ENCODE measurements at regions not wholly inside any gene's neighbourhood (a gene's known extent, or its start where the extent isn't known, plus 50 kb on each side); places are given as distances from the start of the nearest gene placed in this dataset.
"Not testable (repeated sequence)": the region's sequence is repeated elsewhere in the genome, so short reads cannot be mapped to it uniquely, and the experiment has no call there.

- Histone ChIP-seq H3K79me2 (no peaks in the 10 kb centered on the region), H2AFZ (no peak overlapping the region), H3K4me2 (ENCODE audit: low read length) (no peak overlapping the region), H3K9me3 (ENCODE audit: control insufficient read depth, low read length) (no peaks in the 10 kb centered on the region), H3K36me3 (ENCODE audit: control insufficient read depth, insufficient read depth, low read length) (no peaks in the 10 kb centered on the region), H3K27me3 (ENCODE audit: control insufficient read depth, insufficient read depth, low read length) (no peaks in the 10 kb centered on the region), H3K27ac (no peak overlapping the region), H3K4me1 (peaks cover 2% of the 10 kb centered on the region), H3K9ac (no peak overlapping the region), H3K4me3 (ENCODE audit: low read depth, low read length) (no peak overlapping the region)
- TF ChIP-seq CTCF (IDR thresholded peaks at IDR 0.05), result no peak
Measured at GRCh38 chr3:125695688-125696087, 100.4 kb upstream of the OSBPL11 start.

- not testable (repeated sequence) for H3K79me2 ChIP-seq; H3K4me1 ChIP-seq; H2AFZ ChIP-seq; H3K4me2 ChIP-seq (ENCODE audit: low read length); H3K27me3 ChIP-seq (ENCODE audit: control insufficient read depth, insufficient read depth, low read length); H3K9ac ChIP-seq; H3K27ac ChIP-seq; H3K36me3 ChIP-seq (ENCODE audit: control insufficient read depth, insufficient read depth, low read length); H3K4me3 ChIP-seq (ENCODE audit: low read depth, low read length); H3K9me3 ChIP-seq (ENCODE audit: control insufficient read depth, low read length)
Measured at GRCh38 chr3:125697126-125697525, 101.8 kb upstream of the OSBPL11 start.

GRCh38 chr3:125697979-125698640 is 102.8 kb upstream of the OSBPL11 start:
- peak overlapping the region; percentile 33 for H2AFZ ChIP-seq
- H3K4me3 ChIP-seq (ENCODE audit: low read depth, low read length); H3K79me2 ChIP-seq; H3K4me2 ChIP-seq (ENCODE audit: low read length); H3K27me3 ChIP-seq (ENCODE audit: control insufficient read depth, insufficient read depth, low read length); H3K36me3 ChIP-seq (ENCODE audit: control insufficient read depth, insufficient read depth, low read length); H3K9me3 ChIP-seq (ENCODE audit: control insufficient read depth, low read length); H3K9ac ChIP-seq; H3K4me1 ChIP-seq; H3K27ac ChIP-seq: not testable (repeated sequence)

- Histone ChIP-seq H3K36me3 (ENCODE audit: control insufficient read depth, insufficient read depth, low read length) (no peaks in the 10 kb centered on the region), H3K27me3 (ENCODE audit: control insufficient read depth, insufficient read depth, low read length) (no peaks in the 10 kb centered on the region), H3K9ac (no peak overlapping the region), H3K9me3 (ENCODE audit: control insufficient read depth, low read length) (no peaks in the 10 kb centered on the region), H3K4me2 (ENCODE audit: low read length) (no peak overlapping the region), H3K79me2 (no peaks in the 10 kb centered on the region), H2AFZ (no peak overlapping the region), H3K4me3 (ENCODE audit: low read depth, low read length) (no peak overlapping the region), H3K4me1 (no peaks in the 10 kb centered on the region), H3K27ac (no peak overlapping the region)
- no peak for TF ChIP-seq CTCF (IDR thresholded peaks at IDR 0.05)
Measured at GRCh38 chr3:125715651-125716050, 120.4 kb upstream of the OSBPL11 start.

GRCh38 chr3:125732151-125732550 is 136.9 kb upstream of the OSBPL11 start:
- not testable (repeated sequence) for H3K79me2 ChIP-seq; H3K27ac ChIP-seq; H3K9ac ChIP-seq; H3K9me3 ChIP-seq (ENCODE audit: control insufficient read depth, low read length); H3K4me2 ChIP-seq (ENCODE audit: low read length); H3K27me3 ChIP-seq (ENCODE audit: control insufficient read depth, insufficient read depth, low read length); H3K4me3 ChIP-seq (ENCODE audit: low read depth, low read length); H3K4me1 ChIP-seq; H3K36me3 ChIP-seq (ENCODE audit: control insufficient read depth, insufficient read depth, low read length); H2AFZ ChIP-seq

- H3K4me3 ChIP-seq (ENCODE audit: low read depth, low read length); H3K9me3 ChIP-seq (ENCODE audit: control insufficient read depth, low read length); H3K9ac ChIP-seq; H3K27ac ChIP-seq; H3K36me3 ChIP-seq (ENCODE audit: control insufficient read depth, insufficient read depth, low read length); H3K4me1 ChIP-seq; H3K4me2 ChIP-seq (ENCODE audit: low read length); H2AFZ ChIP-seq; H3K79me2 ChIP-seq; H3K27me3 ChIP-seq (ENCODE audit: control insufficient read depth, insufficient read depth, low read length): not testable (repeated sequence)
Measured at GRCh38 chr3:125741991-125742718, 146.9 kb upstream of the OSBPL11 start.
